K562 (cell line): ENCODE measurements at regions not wholly inside any gene's neighbourhood (a gene's known extent, or its start where the extent isn't known, plus 50 kb on each side); places are given as distances from the start of the nearest gene placed in this dataset.

ENCODE experiments used
- ATAC-seq: fragments of 200-7000 bp; cut with Tn5 transposase; 3 replicates; pipeline ENCODE4 v1.9.1; 2020; ENCODE audit warnings: moderate library complexity
- BruUV-seq: library from RNA; stranded (reverse); fragments of 400-500 nt; replicated peaks from 2 replicates; lab custom pipeline; 2021; lab: Mats Ljungman, UMichigan
- CTCF ChIA-PET: fragments of 300-600 bp; formaldehyde crosslinking; extraction: SDS; loops from one replicate; lab custom pipeline; 2021; ENCODE audit warnings: low intra/inter-chr PET ratio; lab: Yijun Ruan, JAX
- POLR2A ChIA-PET: fragments of 300-600, 350-650 bp; sonication (Branson Sonifier 250); formaldehyde crosslinking; extraction: SDS; loops from one replicate; lab custom pipeline; 2021; ENCODE audit warnings: antibody characterized with exemption, inconsistent platforms; lab: Yijun Ruan, JAX
- DNase-seq, 4 experiments: peaks; one replicate each; pipeline versions ENCODE4 v3.0.0 to v3.0.0-alpha.2; 2011 to 2018; ENCODE audit warnings: low spot score in 3 of 4, mixed read lengths in 3 of 4; ENCODE audit errors: extremely low read depth in 1 of 4
- FAIRE-seq: peaks from 2 replicates; lab custom pipeline; 2011; peaks lifted over from hg19 to GRCh38; lab: Jason Lieb, UNC
- H2AFZ ChIP-seq: 2 replicates; pipeline ENCODE4 v1.6.0; 2011; ENCODE audit warnings: low read depth, low read length, control low read depth, inconsistent platforms
- H3K27ac ChIP-seq: fragments of 200-600 bp; 3 replicates; pipeline ENCODE4 v1.8.0; 2011; ENCODE audit warnings: low read depth, mild to moderate bottlenecking, control low read depth, inconsistent platforms, low read length, moderate library complexity, mixed read lengths; ENCODE audit errors: extremely low read depth
- H3K27me3 ChIP-seq, 2 experiments: fragments of 300-600 bp in 1 of 2; 2 replicates in 1 of 2; 3 replicates in 1 of 2; pipeline versions ENCODE4 v1.6.0 to v1.8.0; 2011; ENCODE audit warnings: inconsistent platforms in 2 of 2, low read length in 2 of 2, mild to moderate bottlenecking in 1 of 2, mixed read lengths in 1 of 2, moderate library complexity in 1 of 2; ENCODE audit not compliant: control insufficient read depth in 2 of 2, insufficient read depth in 2 of 2
- H3K36me3 ChIP-seq: fragments of 300-600 bp; 3 replicates; pipeline ENCODE4 v1.8.0; 2011; ENCODE audit warnings: mild to moderate bottlenecking, low read length, inconsistent platforms; ENCODE audit not compliant: control insufficient read depth, insufficient read depth
- H3K4me1 ChIP-seq, 2 experiments: fragments of 200-600 bp in 1 of 2; replicated peaks in 1 of 2; 2 replicates in 1 of 2; 3 replicates in 1 of 2; pipeline versions ENCODE4 v1.5.1 to v1.8.0; 2011; ENCODE audit warnings: inconsistent platforms in 2 of 2, low read length in 2 of 2, mild to moderate bottlenecking in 1 of 2, mixed read lengths in 1 of 2, moderate library complexity in 1 of 2; ENCODE audit not compliant: control insufficient read depth in 2 of 2, insufficient read depth in 2 of 2
- H3K4me2 ChIP-seq: 2 replicates; pipeline ENCODE4 v1.6.1; 2011; ENCODE audit warnings: low read length, control low read depth, inconsistent platforms, mixed read lengths; ENCODE audit not compliant: insufficient read depth
- H3K4me3 ChIP-seq: fragments of 200-600 bp; sonication (generic), shearing (Covaris generic); 2 replicates; pipeline ENCODE4 v1.5.1; 2016; ENCODE audit warnings: control low read depth, inconsistent platforms
- H3K79me2 ChIP-seq: fragments of 200-600 bp; 3 replicates; pipeline ENCODE4 v1.8.0; 2011; ENCODE audit warnings: low read length, inconsistent platforms; ENCODE audit not compliant: control insufficient read depth, insufficient read depth
- H3K9ac ChIP-seq, 2 experiments: 2 replicates each; pipeline versions ENCODE4 v1.6.0 to v1.6.1; 2011; ENCODE audit warnings: low read depth in 2 of 2, low read length in 2 of 2, control low read depth in 1 of 2, inconsistent platforms in 1 of 2, mild to moderate bottlenecking in 1 of 2, mixed read lengths in 1 of 2; ENCODE audit not compliant: insufficient read depth in 1 of 2
- H3K9me1 ChIP-seq: one replicate; pipeline ENCODE4 v1.6.0; 2011; ENCODE audit warnings: inconsistent platforms, mild to moderate bottlenecking, low read length, moderate library complexity; ENCODE audit not compliant: control insufficient read depth, insufficient read depth
- H3K9me3 ChIP-seq: replicated peaks from 2 replicates; pipeline ENCODE4 v1.5.1; 2011; ENCODE audit warnings: low read depth, low read length, inconsistent platforms; ENCODE audit not compliant: control insufficient read depth, insufficient read depth
- H4K20me1 ChIP-seq: replicated peaks from 2 replicates; pipeline ENCODE4 v1.6.1; 2011; ENCODE audit warnings: low read length, inconsistent platforms, mixed read lengths; ENCODE audit not compliant: control insufficient read depth, insufficient read depth
- ASH1L ChIP-seq: fragments of 450-650 bp; IDR thresholded peaks from 2 replicates; pipeline ENCODE4 v1.6.1; 2018; ENCODE audit warnings: borderline replicate concordance, mild to moderate bottlenecking, low read depth; ENCODE audit not compliant: partially characterized antibody
- BMI1 ChIP-seq: fragments of 150-350 bp; IDR thresholded peaks from 2 replicates; pipeline ENCODE4 v1.6.1; 2014; ENCODE audit warnings: low read length
- CAMTA2 ChIP-seq: fragments of 250-450 bp; sonication (Bioruptor Pico); conservative IDR thresholded peaks from 2 replicates; pipeline ENCODE4 v1.5.1; 2022
- CREM ChIP-seq: IDR thresholded peaks from 2 replicates; pipeline ENCODE4 v1.6.1; 2014; ENCODE audit warnings: antibody characterized with exemption, low read depth
- FOXP1 ChIP-seq: sonication (generic); formaldehyde crosslinking; IDR thresholded peaks from 2 replicates; pipeline ENCODE4 v1.8.0; 2022; ENCODE audit warnings: mild to moderate bottlenecking, missing genetic modification reagents
- GABPB1 ChIP-seq: sonication (generic); formaldehyde crosslinking; IDR thresholded peaks from 2 replicates; pipeline ENCODE4 v1.8.0; 2022; ENCODE audit warnings: mild to moderate bottlenecking, missing genetic modification reagents
- NR1H2 ChIP-seq: sonication (generic); formaldehyde crosslinking; IDR thresholded peaks from 2 replicates; pipeline ENCODE4 v1.4.0; 2020; ENCODE audit warnings: mild to moderate bottlenecking, missing genetic modification reagents
- PYGO2 ChIP-seq: fragments of 450-650 bp; IDR thresholded peaks from 2 replicates; pipeline ENCODE4 v1.6.1; 2016; ENCODE audit warnings: mild to moderate bottlenecking, missing genetic modification characterization, moderate library complexity, missing compliant biosample characterization
- REST ChIP-seq, 2 experiments: fragments of 450-650 bp; formaldehyde crosslinking in 1 of 2; IDR thresholded peaks; 2 replicates each; pipeline versions ENCODE4 v1.4.0 to v1.6.1; 2014 to 2020; ENCODE audit warnings: mild to moderate bottlenecking in 2 of 2, borderline replicate concordance in 1 of 2, low read depth in 1 of 2
- SMARCA5 ChIP-seq: fragments of 450-650 bp; IDR thresholded peaks from 2 replicates; pipeline ENCODE4 v1.6.1; 2016
- SP1 ChIP-seq: sonication (generic); formaldehyde crosslinking; IDR thresholded peaks from 2 replicates; pipeline ENCODE4 v1.8.1; 2022; ENCODE audit warnings: mild to moderate bottlenecking, missing genetic modification reagents
- TEAD1 ChIP-seq, 2 experiments: fragments of 450-650 bp in 1 of 2; sonication (generic) in 1 of 2; formaldehyde crosslinking; IDR thresholded peaks; 2 replicates each; pipeline versions ENCODE4 v1.4.0 to v1.8.0; 2020 to 2022; ENCODE audit warnings: mild to moderate bottlenecking in 2 of 2, missing genetic modification reagents in 1 of 2
- TEAD2 ChIP-seq: fragments of 450-650 bp; IDR thresholded peaks from 2 replicates; pipeline ENCODE4 v1.6.1; 2016; ENCODE audit warnings: missing genetic modification characterization, control low read depth, missing compliant biosample characterization
- ZNF507 ChIP-seq: conservative IDR thresholded peaks from 2 replicates; pipeline ENCODE4 v1.6.1; 2017; ENCODE audit warnings: missing genetic modification characterization, missing compliant biosample characterization
- ZNF785 ChIP-seq: fragments of 250-450 bp; sonication (Bioruptor Pico); IDR thresholded peaks from 2 replicates; pipeline ENCODE4 v1.4.0; 2020; ENCODE audit warnings: mild to moderate bottlenecking
- ZNF79 ChIP-seq: fragments of 250-450 bp; sonication (Bioruptor Pico); IDR thresholded peaks from 2 replicates; pipeline ENCODE4 v1.4.0; 2020; ENCODE audit warnings: low read depth, mild to moderate bottlenecking, moderate library complexity
- in situ Hi-C: fragments of 300-500 bp; cut with MboI; formaldehyde crosslinking; loops from 4 replicates; pipeline ENCODE4 v1.15.0; 2018; ENCODE audit warnings: inconsistent platforms, mixed read lengths
- intact Hi-C: fragments of 100-400 bp; cut with micrococcal nuclease; formaldehyde crosslinking; loops from 2 replicates; pipeline ENCODE4 v1.14.2; 2022
- TF ChIP-seq, protein P1 (sequence below): fragments of 250-450 bp; sonication (Bioruptor Pico); IDR thresholded peaks from 2 replicates; pipeline ENCODE4 v1.5.0; 2021

DNA sequence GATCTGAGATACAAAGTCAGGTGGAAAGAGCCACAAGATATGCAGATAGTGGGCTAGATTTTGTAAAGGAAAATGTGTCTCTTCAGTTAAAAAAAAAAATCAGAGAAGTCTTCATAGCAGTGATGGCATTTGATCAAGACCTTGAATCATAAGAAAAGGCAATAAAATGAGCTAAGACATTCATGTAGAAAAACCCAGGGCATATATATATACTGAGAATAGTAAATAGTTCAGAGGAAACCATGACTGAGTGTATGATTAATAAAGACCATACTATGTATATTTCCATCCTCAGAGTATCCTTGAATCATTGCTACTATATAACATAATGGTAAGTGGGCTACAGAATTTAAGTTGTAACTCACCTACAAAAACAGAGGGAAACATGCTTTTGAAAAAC, 321.7 kb upstream of the NR5A2 start:
- no TSS peak for BruUV-seq
- POLR2A ChIA-PET = interaction anchor here (0.6 kb wide), 1 partner anchor 722 kb away, joined by 3 read pairs; no protein-coding TSS in a partner anchor
- TF ChIP-seq PYGO2 (tag) = no peak
- TF ChIP-seq REST (IDR thresholded peaks at IDR 0.05; ENCODE audit: borderline replicate concordance) = no peak
- no peak for TF ChIP-seq REST (CRISPR knock-in tag; IDR thresholded peaks at IDR 0.05; ENCODE audit: low read depth)
- no peak for TF ChIP-seq NR1H2 (CRISPR knock-in tag)
- no peak for TF ChIP-seq ZNF507 (tag)
- no peak for TF ChIP-seq CAMTA2
- no peak for TF ChIP-seq ZNF785
- TF ChIP-seq ZNF79 (CRISPR knock-in tag) = no peak
- TF ChIP-seq FOXP1 = no peak
- TF ChIP-seq, protein P1, sequence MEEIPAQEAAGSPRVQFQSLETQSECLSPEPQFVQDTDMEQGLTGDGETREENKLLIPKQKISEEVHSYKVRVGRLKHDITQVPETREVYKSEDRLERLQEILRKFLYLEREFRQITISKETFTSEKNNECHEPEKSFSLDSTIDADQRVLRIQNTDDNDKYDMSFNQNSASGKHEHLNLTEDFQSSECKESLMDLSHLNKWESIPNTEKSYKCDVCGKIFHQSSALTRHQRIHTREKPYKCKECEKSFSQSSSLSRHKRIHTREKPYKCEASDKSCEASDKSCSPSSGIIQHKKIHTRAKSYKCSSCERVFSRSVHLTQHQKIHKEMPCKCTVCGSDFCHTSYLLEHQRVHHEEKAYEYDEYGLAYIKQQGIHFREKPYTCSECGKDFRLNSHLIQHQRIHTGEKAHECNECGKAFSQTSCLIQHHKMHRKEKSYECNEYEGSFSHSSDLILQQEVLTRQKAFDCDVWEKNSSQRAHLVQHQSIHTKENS = no peak
- TF ChIP-seq TEAD2 (tag) = no peak
- TF ChIP-seq BMI1 = no peak
- TF ChIP-seq SP1 = no peak
- TF ChIP-seq CREM = no peak
- TF ChIP-seq GABPB1 (CRISPR knock-in tag) = no peak
- TF ChIP-seq ASH1L = no peak
- TF ChIP-seq TEAD1 (CRISPR knock-in tag; IDR thresholded peaks at IDR 0.05) = no peak
- TF ChIP-seq SMARCA5 = no peak

More for the DNA sequence above, 321.7 kb upstream of the NR5A2 start:
- CTCF ChIA-PET = no interaction called here
- H3K4me3 ChIP-seq = no peak overlapping the region
- no peak overlapping the region for H3K27ac ChIP-seq
- no peak overlapping the region for H3K9ac ChIP-seq
- no peaks in the 10 kb centered on the region for H3K36me3 ChIP-seq
- intact Hi-C loops (no loop called here), in situ Hi-C loops (no loop called here)
- no peak overlapping the region for H3K4me2 ChIP-seq
- no peaks in the 10 kb centered on the region for H3K9me3 ChIP-seq
- DNase-seq (no peak), ATAC-seq (no peak), FAIRE-seq (no peak)
- H3K79me2 ChIP-seq = no peaks in the 10 kb centered on the region
- H4K20me1 ChIP-seq = no peaks in the 10 kb centered on the region
- H2AFZ ChIP-seq = no peak overlapping the region
- no peaks in the 10 kb centered on the region for H3K9me1 ChIP-seq
- H3K4me1 ChIP-seq = no peaks in the 10 kb centered on the region
- no peaks in the 10 kb centered on the region for H3K27me3 ChIP-seq
